ENCODE measurements at regions not wholly inside any gene's neighbourhood (a gene's known extent, or its start where the extent isn't known, plus 50 kb on each side); places are given as distances from the start of the nearest gene placed in this dataset.

DNA sequence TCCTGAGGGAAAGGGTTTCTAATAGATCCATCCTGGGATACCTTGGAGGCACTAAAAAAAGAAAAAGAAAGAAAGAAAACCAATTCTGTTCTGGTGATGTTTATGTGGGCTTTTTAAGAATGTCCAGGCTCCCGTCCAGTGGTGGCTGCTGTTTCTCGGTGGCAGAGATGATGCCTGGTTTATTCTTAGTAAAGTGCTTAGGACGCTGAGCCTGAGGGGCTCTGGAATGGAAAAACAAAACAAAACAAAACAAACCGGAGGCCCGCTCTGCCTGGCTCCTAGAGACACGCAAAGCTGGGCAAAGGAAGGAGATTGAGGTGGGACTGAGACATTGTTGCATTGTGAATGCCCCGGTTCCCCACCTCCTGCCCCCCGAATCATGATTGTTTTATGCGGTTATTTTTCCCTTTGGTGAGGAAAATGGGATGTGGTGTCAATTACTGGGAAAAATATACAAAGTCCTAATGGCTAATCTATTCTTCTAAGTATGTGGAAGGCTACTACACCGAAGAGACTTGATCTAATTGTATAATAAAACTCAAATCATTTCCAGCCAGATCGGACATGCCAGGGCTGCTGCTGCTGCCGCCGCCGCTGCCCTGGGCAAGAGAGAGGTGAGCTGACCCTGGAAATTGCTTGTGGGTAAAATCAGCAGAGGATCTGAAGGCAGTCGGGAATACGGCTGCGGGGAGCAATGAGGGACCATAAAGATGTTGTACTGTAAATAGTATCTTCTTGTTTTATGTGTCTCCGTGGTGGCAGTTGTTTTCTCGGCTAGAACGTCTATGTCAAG is 644.9 kb downstream of the CCDC171 start:
- DNase-seq (ENCODE audit: low spot score): no peak

GRCh38 chr9:16198996-16199395 is 646.2 kb downstream of the CCDC171 start:
- no peak for DNase-seq (ENCODE audit: low spot score)

- no peak for DNase-seq (ENCODE audit: low spot score)
Observed at GRCh38 chr9:16202221-16202620, 649.4 kb downstream of the CCDC171 start.

DNA sequence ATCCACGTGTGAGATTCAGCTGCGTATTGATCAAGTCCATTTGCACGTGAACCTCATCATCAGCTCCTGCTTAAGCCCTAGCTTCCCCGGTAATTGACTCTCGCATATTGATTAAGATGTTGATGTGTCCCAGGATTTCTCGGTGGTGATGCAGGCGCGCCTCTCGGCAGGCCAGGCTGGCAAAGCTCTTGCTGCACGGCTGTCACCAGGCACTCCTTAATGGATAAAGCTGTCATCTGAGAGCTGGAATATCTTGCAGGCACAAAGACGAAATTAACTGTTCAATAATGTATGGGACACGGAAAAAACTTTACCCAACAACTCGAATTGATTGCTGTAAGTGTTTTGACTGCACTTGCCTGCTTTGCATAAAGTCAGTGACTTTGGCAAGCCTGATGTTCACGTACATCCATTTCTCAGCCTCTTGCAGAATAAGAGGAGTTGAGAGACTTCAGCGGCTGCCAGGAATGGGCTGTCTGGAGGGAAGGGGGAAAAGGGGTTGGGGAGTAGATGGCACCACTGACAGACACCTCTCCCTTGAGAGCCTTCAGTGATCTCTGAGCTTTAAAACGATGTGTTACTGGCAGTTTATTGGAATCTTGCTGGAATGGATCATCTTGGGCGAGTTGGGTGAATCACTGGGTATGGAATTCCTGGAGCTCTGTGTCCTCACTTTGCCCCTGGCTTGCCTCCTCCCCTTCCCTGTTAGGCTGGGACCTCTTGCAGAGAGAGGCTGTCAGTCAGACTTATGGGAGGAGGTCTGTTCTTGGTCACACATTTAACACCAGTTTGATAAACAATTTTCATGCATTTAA is 650.3 kb downstream of the CCDC171 start:
- DNase-seq (ENCODE audit: low spot score): peak; percentile 92

- DNase-seq (ENCODE audit: low spot score): no peak
Observed at GRCh38 chr9:16203729-16204573, 651.1 kb downstream of the CCDC171 start.

GRCh38 chr9:16205455-16205854 is 652.6 kb downstream of the CCDC171 start:
- no peak for DNase-seq (ENCODE audit: low spot score)

DNA sequence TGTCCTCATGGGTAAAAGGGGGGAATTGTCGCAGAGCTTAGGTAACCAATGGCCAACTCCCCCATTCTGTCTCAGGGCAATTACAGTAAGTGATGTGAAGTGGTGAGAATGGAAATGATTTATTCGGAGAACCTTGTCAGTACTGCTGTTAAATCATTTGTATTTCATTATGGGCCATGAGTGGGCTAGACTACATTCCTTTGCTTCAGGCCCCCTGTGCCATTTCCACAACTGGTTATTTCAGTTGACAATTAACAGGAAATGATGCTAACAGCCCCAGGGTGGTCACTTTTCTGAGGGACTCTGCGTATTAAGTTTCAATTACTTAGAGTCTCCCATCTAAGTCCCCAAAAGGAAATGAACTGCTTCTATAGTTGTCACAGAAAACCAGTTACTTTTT is 653.7 kb downstream of the CCDC171 start:
- no peak for DNase-seq (ENCODE audit: low spot score)

DNA sequence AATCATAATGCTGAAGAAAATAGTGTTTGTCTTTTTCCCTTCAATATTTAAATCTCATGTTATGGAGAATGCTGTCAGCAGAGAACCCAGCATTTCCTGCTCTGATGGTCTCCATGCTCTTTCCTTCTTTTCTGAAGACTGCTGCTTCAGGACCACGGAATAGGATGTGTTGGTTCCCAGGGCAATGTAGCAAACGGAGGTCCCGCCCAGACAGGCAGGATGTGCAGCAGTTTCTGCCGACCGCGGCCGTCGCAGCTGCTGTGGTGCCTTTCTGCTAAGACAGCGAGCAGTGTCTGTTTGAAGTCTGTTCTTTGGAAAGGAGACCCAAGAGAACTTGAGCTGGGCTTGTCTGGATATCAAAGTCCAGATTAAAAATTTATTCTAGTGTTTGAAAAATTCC is 654.3 kb downstream of the CCDC171 start:
- DNase-seq (ENCODE audit: low spot score): peak; percentile 91

GRCh38 chr9:16210440-16210839 is 657.6 kb downstream of the CCDC171 start:
- no peak for DNase-seq (ENCODE audit: low spot score)

DNA sequence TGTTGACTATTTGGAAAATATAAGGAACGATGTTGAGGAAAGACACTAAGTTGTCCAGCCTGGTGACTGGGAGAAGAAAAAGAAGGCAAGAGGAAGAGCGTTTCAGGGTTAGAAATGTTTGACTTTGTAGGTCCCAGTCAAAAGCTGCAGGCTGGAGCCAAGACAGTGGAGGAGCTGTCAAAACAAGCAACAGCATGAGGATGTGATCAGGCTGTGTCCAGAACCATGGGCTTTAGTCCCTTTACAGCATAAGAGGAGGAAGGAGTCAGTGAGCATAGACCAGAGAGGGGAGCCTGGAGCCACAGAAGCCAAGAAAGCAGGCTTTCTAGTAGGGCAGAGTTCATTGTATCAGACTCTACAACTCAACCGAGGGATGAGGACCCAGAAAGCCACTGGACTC is 658.5 kb downstream of the BNC2 start:
- DNase-seq (ENCODE audit: low spot score): no peak

DNA sequence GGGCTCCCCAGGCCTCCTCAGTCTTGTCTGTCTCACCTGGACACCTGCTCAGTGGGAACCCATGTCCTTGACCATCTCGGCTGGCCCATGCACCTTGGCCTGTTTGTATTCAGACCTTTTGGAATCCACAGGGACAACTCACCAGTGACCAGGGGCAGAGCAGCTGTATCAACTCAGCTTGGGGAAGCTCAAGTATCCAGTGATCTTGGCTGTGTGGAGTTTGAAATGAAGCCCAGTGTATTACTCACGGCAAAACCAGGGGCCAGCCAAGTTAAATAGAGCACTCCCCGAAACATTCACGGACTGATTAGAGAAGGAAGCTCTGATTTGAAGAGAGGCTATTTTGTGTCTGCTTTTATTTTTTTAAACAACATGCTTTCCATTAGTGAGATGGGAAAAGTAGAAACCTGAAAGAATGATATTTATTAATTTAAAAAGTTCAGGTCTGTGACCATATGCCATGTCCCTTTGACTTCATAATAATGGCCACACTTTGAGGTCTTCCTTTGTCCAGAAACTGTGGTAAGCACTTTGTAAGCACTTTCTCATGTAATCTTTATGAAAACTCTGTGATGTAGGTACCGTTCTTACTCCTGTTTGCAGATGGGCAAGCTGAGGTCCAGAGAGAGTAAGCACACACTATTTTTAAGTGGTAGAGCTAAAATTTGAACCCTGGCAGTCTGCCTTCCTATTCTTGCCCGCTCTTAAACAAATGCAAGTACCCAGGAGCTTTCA is 656.5 kb downstream of the BNC2 start:
- peak; percentile 97 for DNase-seq (ENCODE audit: low spot score)

GRCh38 chr9:16214677-16215352 is 655.7 kb downstream of the BNC2 start:
- no peak for DNase-seq (ENCODE audit: low spot score)

DNA sequence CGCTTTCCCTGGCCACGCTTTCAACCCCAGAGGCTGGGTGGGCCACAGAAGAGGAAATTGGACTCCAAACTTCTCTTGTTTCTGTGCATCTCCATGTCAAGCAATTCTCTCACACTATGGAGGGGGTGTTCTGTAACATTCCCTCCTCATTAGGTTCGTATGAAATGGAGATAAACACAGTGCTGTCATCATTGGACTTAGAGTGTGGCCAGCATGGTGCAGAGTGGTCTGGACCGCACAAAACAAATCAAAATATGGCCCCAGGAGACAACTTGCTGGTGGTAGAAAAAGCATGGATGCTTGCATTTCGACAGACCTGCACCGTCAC is 655.2 kb downstream of the BNC2 start:
- no peak for DNase-seq (ENCODE audit: low spot score)

GRCh38 chr9:16217943-16218701 is 652.3 kb downstream of the BNC2 start:
- peak; percentile 43 for DNase-seq (ENCODE audit: low spot score)

- no peak for DNase-seq (ENCODE audit: low spot score)
Observed at GRCh38 chr9:16221366-16221765, 649.1 kb downstream of the BNC2 start.

- DNase-seq (ENCODE audit: low spot score): no peak
Observed at GRCh38 chr9:16221822-16222547, 648.5 kb downstream of the BNC2 start.

DNA sequence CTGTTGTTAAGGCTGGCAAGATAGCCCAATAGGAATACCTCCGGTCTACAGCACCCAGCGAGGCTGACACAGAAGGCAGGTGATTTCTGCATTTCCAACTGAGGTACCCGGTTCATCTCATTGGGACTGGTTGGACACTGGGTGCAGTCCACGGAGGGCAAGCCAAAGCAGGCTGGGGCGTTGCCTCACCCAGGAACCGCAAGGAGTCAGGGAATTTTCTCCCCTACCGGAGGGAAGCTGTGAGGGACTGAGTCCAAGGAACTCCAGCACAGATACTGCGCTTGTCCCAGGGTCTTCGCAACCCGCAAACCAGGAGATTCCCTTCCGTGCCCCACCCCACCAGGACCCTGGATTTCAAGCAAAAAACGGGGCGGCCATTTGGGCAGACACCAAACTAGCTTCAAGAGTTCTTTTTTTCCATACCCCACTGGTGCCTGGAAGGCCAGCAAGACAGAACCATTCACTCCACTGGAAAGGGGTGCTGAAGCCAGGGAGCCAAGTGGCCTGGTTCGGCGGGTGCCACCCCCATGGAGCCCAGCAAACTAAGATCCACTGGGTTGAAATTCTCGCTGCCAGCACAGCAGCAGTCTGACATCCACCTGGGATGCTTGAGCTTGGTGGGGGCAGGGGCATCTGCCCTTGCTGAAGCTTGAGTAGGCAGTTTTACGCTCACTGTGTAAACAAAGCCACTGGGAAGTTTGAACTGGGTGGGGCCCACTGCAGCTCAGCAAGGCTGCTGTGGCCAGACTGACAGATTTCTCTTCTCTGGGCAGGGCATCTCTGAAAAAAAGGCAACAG is 647.2 kb downstream of the BNC2 start:
- no peak for DNase-seq (ENCODE audit: low spot score)

- DNase-seq (ENCODE audit: low spot score): no peak
Observed at GRCh38 chr9:16230731-16231130, 639.7 kb downstream of the BNC2 start.

- DNase-seq (ENCODE audit: low spot score): no peak
Observed at GRCh38 chr9:16236311-16236710, 634.2 kb downstream of the BNC2 start.

Measured in umbilical cord (tissue), 1 donor.